Adrenal gland (tissue), 5 donors: ENCODE measurements at regions not wholly inside any gene's neighbourhood (a gene's known extent, or its start where the extent isn't known, plus 50 kb on each side); places are given as distances from the start of the nearest gene placed in this dataset.

Source experiments
- CTCF ChIP-seq, 6 experiments: fragments of 450-650 bp in 4 of 6; fragments of 200-600 bp in 2 of 6; sonication (generic) in 1 of 6; IDR thresholded peaks; 1 replicate in 5 of 6; 2 replicates in 1 of 6; pipeline versions ENCODE4 v1.5.1 to v1.8.0; 2016 to 2021; ENCODE audit warnings: antibody characterized with exemption in 6 of 6, mild to moderate bottlenecking in 2 of 6, moderate library complexity in 1 of 6
- POLR2A ChIP-seq, 2 donors: fragments of 450-650 bp; IDR thresholded peaks; one replicate each; pipeline ENCODE4 v1.6.1; 2017; ENCODE audit warnings: antibody characterized with exemption in 2 of 2, mild to moderate bottlenecking in 2 of 2, moderate library complexity in 1 of 2
- donor health status: DM: no; HTN: no; CAD: no.

- TF ChIP-seq POLR2A (IDR thresholded peaks at IDR 0.05) (no peak), CTCF (IDR thresholded peaks at IDR 0.05) (no peak)
Measured at GRCh38 chr3:23083701-23084100, 119.4 kb upstream of the UBE2E2 start.
